ENCODE measurements at regions not wholly inside any gene's neighbourhood (a gene's known extent, or its start where the extent isn't known, plus 50 kb on each side); places are given as distances from the start of the nearest gene placed in this dataset.
"Not testable (repeated sequence)": the region's sequence is repeated elsewhere in the genome, so short reads cannot be mapped to it uniquely, and the experiment has no call there.

DNA sequence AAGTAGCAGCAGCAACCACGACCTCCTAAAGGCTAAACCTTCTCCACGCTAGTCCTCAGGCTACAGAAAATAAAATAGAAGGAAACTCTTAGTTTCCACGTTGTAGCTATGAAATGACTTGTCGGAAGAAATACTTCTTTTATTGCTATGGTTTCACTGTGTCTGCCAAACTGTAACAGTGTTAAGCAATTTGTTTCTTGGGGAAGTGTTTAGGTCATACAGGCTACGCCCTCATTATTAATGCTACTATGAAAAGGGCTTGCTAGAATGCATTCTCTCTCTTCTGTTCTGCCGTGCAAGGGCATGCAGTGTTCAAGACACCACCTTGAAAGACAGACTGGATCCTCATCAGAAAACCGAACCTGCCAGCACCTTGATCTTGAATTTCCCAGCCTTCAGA lies 462.7 kb downstream of the PLOD2 start:
- DNase-seq (ENCODE audit: low spot score in 2 of 2), result no peak
- no peaks in the 10 kb centered on the region for H3K4me1 ChIP-seq
- 28 to 34% methylated on average over 7 of the region's 7 CpGs for WGBS, 2 donors
- no peak for TF ChIP-seq EP300 (IDR thresholded peaks at IDR 0.05)
- TF ChIP-seq POLR2A (IDR thresholded peaks at IDR 0.05), result no peak
- TF ChIP-seq, protein P1, sequence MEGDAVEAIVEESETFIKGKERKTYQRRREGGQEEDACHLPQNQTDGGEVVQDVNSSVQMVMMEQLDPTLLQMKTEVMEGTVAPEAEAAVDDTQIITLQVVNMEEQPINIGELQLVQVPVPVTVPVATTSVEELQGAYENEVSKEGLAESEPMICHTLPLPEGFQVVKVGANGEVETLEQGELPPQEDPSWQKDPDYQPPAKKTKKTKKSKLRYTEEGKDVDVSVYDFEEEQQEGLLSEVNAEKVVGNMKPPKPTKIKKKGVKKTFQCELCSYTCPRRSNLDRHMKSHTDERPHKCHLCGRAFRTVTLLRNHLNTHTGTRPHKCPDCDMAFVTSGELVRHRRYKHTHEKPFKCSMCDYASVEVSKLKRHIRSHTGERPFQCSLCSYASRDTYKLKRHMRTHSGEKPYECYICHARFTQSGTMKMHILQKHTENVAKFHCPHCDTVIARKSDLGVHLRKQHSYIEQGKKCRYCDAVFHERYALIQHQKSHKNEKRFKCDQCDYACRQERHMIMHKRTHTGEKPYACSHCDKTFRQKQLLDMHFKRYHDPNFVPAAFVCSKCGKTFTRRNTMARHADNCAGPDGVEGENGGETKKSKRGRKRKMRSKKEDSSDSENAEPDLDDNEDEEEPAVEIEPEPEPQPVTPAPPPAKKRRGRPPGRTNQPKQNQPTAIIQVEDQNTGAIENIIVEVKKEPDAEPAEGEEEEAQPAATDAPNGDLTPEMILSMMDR (IDR thresholded peaks at IDR 0.05), result no peak
- H3K4me3 ChIP-seq, result no peak overlapping the region
- H3K27ac ChIP-seq, result no peak overlapping the region
- H3K9me3 ChIP-seq, result no peaks in the 10 kb centered on the region
- no peaks in the 10 kb centered on the region for H3K27me3 ChIP-seq
- no peaks in the 10 kb centered on the region for H3K36me3 ChIP-seq

DNA sequence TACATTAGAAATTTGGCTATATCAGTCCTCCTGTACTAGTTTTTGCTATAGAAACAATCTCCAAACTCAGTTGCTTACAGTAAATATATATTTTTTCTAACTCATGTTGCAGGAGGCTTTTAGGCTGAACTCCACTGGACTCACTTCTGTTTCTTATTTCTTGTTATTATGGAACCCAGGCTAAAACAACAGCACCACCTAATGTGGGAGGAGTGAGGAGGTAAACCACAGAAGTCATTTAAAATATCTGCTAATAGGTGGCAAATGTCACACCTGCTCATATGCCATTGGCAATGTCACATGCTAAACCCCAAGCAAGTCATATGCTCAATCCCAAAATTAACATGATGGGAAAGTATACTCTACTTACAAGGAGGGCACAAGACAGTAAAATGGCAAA lies 462.2 kb downstream of the PLOD2 start:
- H3K9me3 ChIP-seq, result no peaks in the 10 kb centered on the region
- DNase-seq (ENCODE audit: low spot score in 2 of 2), result no peak
- TF ChIP-seq POLR2A (IDR thresholded peaks at IDR 0.05) (no peak), EP300 (IDR thresholded peaks at IDR 0.05) (no peak)
- TF ChIP-seq, protein P1 (IDR thresholded peaks at IDR 0.05), result no peak

DNA sequence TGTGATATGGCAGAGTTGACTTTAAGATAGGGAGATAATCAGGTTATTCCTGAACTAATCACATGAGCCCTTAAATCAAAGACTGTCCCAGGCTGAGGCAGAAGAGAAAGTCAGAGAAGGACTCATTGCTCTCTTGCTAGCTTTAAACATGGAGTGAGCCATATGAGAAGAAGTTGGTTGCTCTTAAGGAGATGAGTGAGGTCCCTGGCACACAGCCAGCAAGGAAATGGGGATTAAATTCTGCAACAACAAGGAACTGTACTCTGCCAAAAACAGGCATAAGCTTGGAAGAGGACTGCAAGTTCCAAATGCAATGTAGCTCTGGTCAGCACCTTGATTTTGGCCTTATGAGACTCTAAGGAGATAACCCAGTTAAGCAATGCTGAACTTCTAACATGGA lies 457.0 kb downstream of the PLOD2 start:
- TF ChIP-seq, protein P1 (IDR thresholded peaks at IDR 0.05), result no peak
- TF ChIP-seq POLR2A (IDR thresholded peaks at IDR 0.05) (no peak), EP300 (IDR thresholded peaks at IDR 0.05) (no peak)
- no peak for DNase-seq (ENCODE audit: low spot score in 2 of 2)
- H3K4me1 ChIP-seq, result no peaks in the 10 kb centered on the region
- H3K36me3 ChIP-seq, result no peaks in the 10 kb centered on the region
- no peaks in the 10 kb centered on the region for H3K9me3 ChIP-seq
- no peak overlapping the region for H3K27ac ChIP-seq
- no peaks in the 10 kb centered on the region for H3K27me3 ChIP-seq
- H3K4me3 ChIP-seq, result no peak overlapping the region

More for the DNA sequence above, 462.2 kb downstream of the PLOD2 start:
- Histone ChIP-seq H3K36me3 (no peaks in the 10 kb centered on the region), H3K27me3 (no peaks in the 10 kb centered on the region), H3K27ac (no peak overlapping the region), H3K4me3 (no peak overlapping the region), H3K4me1 (no peaks in the 10 kb centered on the region)

DNA sequence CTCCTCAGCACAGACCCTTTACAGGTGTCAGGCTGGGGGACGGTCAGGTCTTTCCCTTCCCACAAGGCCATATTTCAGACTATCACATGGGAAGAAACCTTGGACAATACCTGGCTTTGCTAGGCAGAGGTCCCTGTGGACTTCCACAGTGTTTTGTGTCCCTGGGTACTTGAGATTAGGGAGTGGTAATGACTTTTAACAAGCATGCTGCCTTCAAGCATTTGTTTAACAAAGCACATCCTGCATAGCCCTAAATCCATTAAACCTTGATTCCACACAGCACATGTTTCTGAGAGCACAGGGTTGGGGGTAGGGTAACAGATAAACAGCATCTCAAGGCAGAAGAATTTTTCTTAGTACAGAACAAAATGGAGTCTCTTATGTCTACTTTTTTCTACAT lies 451.2 kb downstream of the PLOD2 start:
- H3K27ac ChIP-seq; H3K4me1 ChIP-seq; H3K9me3 ChIP-seq; DNase-seq (ENCODE audit: low spot score in 2 of 2); H3K36me3 ChIP-seq; H3K4me3 ChIP-seq; H3K27me3 ChIP-seq: not testable (repeated sequence)
- WGBS, 2 donors, result 86 to 92% methylated on average over 1 of the region's 1 CpG

DNA sequence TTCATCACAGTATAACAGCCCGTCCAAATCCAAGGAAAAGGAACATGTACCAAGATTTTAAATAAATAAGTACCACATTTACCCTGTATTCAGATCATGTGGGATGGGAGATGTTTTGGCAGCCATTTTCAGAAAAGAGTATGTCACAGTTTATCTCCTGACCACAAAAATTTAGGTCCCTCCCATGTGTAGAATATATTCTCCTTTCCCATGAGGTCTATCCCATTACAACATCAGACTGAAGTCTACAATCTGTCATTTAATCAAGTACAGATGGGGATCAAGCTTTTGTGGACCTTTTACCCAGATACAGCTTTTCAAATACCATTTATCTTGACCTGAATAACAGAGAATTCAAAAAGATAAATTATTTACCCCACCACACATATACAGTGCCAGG lies 444.5 kb downstream of the PLOD2 start:
- 86 to 96% methylated on average over 1 of the region's 1 CpG for WGBS, 2 donors
- Histone ChIP-seq H3K27ac (no peak overlapping the region), H3K4me3 (no peak overlapping the region), H3K36me3 (no peaks in the 10 kb centered on the region), H3K4me1 (no peaks in the 10 kb centered on the region), H3K27me3 (no peaks in the 10 kb centered on the region), H3K9me3 (no peaks in the 10 kb centered on the region)
- TF ChIP-seq EP300 (IDR thresholded peaks at IDR 0.05) (no peak), POLR2A (IDR thresholded peaks at IDR 0.05) (no peak)
- TF ChIP-seq, protein P1 (IDR thresholded peaks at IDR 0.05), result no peak
- no peak for DNase-seq (ENCODE audit: low spot score in 2 of 2)

DNA sequence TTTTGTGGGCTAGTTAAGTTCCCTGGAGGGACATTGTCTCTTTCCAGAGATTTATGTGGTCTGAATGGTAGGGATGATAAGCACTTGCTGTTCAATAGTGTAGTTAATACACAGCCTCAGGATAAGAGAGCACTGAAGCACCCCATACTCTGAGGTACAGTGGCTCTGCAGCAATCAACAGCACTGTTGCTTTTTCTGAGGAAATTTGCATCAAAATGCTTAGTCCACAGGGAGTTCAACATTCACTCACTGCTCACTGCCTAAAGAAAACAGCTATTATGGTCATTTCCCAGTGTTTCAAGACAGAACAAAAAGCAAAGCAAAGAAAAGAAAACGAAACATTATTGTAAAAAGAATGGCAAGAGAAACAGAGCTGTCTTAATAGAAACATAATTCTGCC lies 441.9 kb downstream of the PLOD2 start:
- Histone ChIP-seq H3K9me3 (no peaks in the 10 kb centered on the region), H3K36me3 (no peaks in the 10 kb centered on the region), H3K27ac (no peak overlapping the region), H3K4me3 (no peak overlapping the region), H3K27me3 (no peaks in the 10 kb centered on the region), H3K4me1 (no peaks in the 10 kb centered on the region)
- WGBS, 2 donors, result 28 to 33% methylated on average over 1 of the region's 1 CpG
- no peak for DNase-seq (ENCODE audit: low spot score in 2 of 2)
- TF ChIP-seq EP300 (IDR thresholded peaks at IDR 0.05) (no peak), POLR2A (IDR thresholded peaks at IDR 0.05) (no peak)
- TF ChIP-seq, protein P1 (IDR thresholded peaks at IDR 0.05), result no peak

Measured in tibial nerve (tissue), 4 donors.